ENCODE measurements at regions not wholly inside any gene's neighbourhood (a gene's known extent, or its start where the extent isn't known, plus 50 kb on each side); places are given as distances from the start of the nearest gene placed in this dataset.

GRCh38 chr12:75917083-75917482, 114.5 kb downstream of the PHLDA1 start:
- H2AFZ ChIP-seq (ENCODE audit: low read depth): no peak overlapping the region; the same call in 1 of the 2 replicates
- H3K27me3 ChIP-seq (ENCODE audit: insufficient read depth): no peaks in the 10 kb centered on the region
- no peaks in the 10 kb centered on the region for H3K9me2 ChIP-seq
- H4K20me1 ChIP-seq (ENCODE audit: insufficient read depth): no peaks in the 10 kb centered on the region
- H3K79me2 ChIP-seq (ENCODE audit: insufficient read depth): no peaks in the 10 kb centered on the region
- DNase-seq: no peak
- ChIA-PET CTCF (interaction anchor here (1.2 kb wide), 1 partner anchor 44 kb away, joined by 3 read pairs; no protein-coding TSS in a partner anchor), POLR2A (interaction anchor here (0.8 kb wide), 1 partner anchor 221 kb away, joined by 3 read pairs; no protein-coding TSS in a partner anchor)
- no peak overlapping the region for H3K9ac ChIP-seq
- no peaks in the 10 kb centered on the region for H3K9me3 ChIP-seq
- H3F3A ChIP-seq (replicated peaks; ENCODE audit: insufficient read depth): no peaks in the 10 kb centered on the region
- H3K4me1 ChIP-seq (ENCODE audit: control insufficient read depth in 1 of 2, insufficient read depth in 2 of 2, low read depth in 1 of 2, low read length in 1 of 2): no peaks in the 10 kb centered on the region
- H3K27ac ChIP-seq (ENCODE audit: low read depth in 2 of 2, low read length in 1 of 2): no peak overlapping the region
- no peak overlapping the region for H3K4me3 ChIP-seq (ENCODE audit: low read depth in 2 of 2, low read length in 1 of 2)
- TF ChIP-seq GATA2 (CRISPR knock-in tag; IDR thresholded peaks at IDR 0.05) (no peak), TEAD4 (IDR thresholded peaks at IDR 0.05; ENCODE audit: borderline replicate concordance, insufficient read depth) (no peak), MAX (IDR thresholded peaks at IDR 0.05; ENCODE audit: low read depth) (no peak), RAD21 (IDR thresholded peaks at IDR 0.05; ENCODE audit: low read length) (no peak), EZH2phosphoT487 (IDR thresholded peaks at IDR 0.05; ENCODE audit: borderline replicate concordance, low read depth) (no peak), PBX3 (IDR thresholded peaks at IDR 0.05) (no peak), TAF1 (IDR thresholded peaks at IDR 0.05; ENCODE audit: borderline replicate concordance, low read depth, low read length) (no peak), SIN3A (IDR thresholded peaks at IDR 0.05; ENCODE audit: borderline replicate concordance, low read depth, low read length) (no peak), NRF1 (IDR thresholded peaks at IDR 0.05; ENCODE audit: low read depth, low read length) (no peak), FOXM1 (IDR thresholded peaks at IDR 0.05; ENCODE audit: low read depth) (no peak), REST (IDR thresholded peaks at IDR 0.05; ENCODE audit: low read depth, low read length) (no peak), GABPA (IDR thresholded peaks at IDR 0.05; ENCODE audit: low read depth) (no peak), MXI1 (IDR thresholded peaks at IDR 0.05; ENCODE audit: low read depth, low read length) (no peak)
- H3K4me2 ChIP-seq: no peak overlapping the region
- no peaks in the 10 kb centered on the region for H3K36me3 ChIP-seq (replicated peaks in 1 of 2; ENCODE audit: control insufficient read depth in 1 of 2, insufficient read depth in 2 of 2, low read length in 1 of 2)
